A673 (cell line): ENCODE measurements at regions not wholly inside any gene's neighbourhood (a gene's known extent, or its start where the extent isn't known, plus 50 kb on each side); places are given as distances from the start of the nearest gene placed in this dataset.
"Not testable (repeated sequence)": the region's sequence is repeated elsewhere in the genome, so short reads cannot be mapped to it uniquely, and the experiment has no call there.

Source experiments
- EZH2 ChIP-seq: fragments of 200-600 bp; sonication (generic); IDR thresholded peaks from 2 replicates; pipeline ENCODE4 v1.6.1; 2017; ENCODE audit warnings: borderline replicate concordance, low read depth, mild to moderate bottlenecking, mixed read lengths, antibody characterized with exemption, low read length; ENCODE audit not compliant: poor library complexity, severe bottlenecking
- TF ChIP-seq, protein P1 (sequence below): fragments of 300-800, 200-600 bp; sonication (generic); conservative IDR thresholded peaks from 2 replicates; pipeline ENCODE4 v1.5.1; 2017; ENCODE audit warnings: low read depth, mild to moderate bottlenecking, antibody characterized with exemption, low read length, moderate library complexity, mixed read lengths

DNA sequence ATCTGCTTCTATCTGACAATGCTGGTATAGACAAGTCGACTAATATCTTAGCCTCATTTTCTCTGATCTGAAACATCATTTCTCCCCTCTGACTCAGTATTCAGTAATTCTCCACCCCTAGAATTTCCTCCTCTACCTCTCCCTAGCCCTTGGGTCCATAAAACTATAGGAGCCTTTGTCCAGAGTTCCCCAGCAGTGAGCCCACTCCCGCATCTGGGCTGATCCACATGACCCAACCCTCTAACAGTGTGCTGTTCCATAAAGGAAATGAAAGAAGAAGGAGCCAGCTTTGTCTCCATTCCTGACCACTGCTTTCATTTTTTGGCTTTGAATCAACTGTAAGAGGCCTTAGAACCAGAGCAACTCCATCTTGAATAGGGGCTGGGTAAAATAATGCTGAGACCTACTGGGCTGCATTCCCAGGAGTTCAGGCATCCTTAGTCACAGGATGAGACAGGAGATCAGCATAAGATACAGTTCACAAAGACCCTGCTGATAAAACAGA is 222.7 kb upstream of the CDH8 start:
- TF ChIP-seq, protein P1, sequence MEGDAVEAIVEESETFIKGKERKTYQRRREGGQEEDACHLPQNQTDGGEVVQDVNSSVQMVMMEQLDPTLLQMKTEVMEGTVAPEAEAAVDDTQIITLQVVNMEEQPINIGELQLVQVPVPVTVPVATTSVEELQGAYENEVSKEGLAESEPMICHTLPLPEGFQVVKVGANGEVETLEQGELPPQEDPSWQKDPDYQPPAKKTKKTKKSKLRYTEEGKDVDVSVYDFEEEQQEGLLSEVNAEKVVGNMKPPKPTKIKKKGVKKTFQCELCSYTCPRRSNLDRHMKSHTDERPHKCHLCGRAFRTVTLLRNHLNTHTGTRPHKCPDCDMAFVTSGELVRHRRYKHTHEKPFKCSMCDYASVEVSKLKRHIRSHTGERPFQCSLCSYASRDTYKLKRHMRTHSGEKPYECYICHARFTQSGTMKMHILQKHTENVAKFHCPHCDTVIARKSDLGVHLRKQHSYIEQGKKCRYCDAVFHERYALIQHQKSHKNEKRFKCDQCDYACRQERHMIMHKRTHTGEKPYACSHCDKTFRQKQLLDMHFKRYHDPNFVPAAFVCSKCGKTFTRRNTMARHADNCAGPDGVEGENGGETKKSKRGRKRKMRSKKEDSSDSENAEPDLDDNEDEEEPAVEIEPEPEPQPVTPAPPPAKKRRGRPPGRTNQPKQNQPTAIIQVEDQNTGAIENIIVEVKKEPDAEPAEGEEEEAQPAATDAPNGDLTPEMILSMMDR = not testable (repeated sequence)
- not testable (repeated sequence) for TF ChIP-seq EZH2
